CD4-positive, alpha-beta T cell (primary cell): ENCODE measurements at regions not wholly inside any gene's neighbourhood (a gene's known extent, or its start where the extent isn't known, plus 50 kb on each side); places are given as distances from the start of the nearest gene placed in this dataset.

ENCODE experiments used
- ATAC-seq: fragments of 200-7000 bp; cut with Tn5 transposase; one replicate; pipeline ENCODE4 v1.10.0; 2022; ENCODE audit warnings: mild to moderate bottlenecking; ENCODE audit not compliant: poor library complexity
- CTCF ChIA-PET: fragments of 350-600 bp; sonication (Branson Sonifier 250); formaldehyde crosslinking; loops from one replicate; lab custom pipeline; 2021; ENCODE audit warnings: antibody characterized with exemption, inconsistent platforms; lab: Charles Lee
- POLR2A ChIA-PET: fragments of 350-600 bp; sonication (Branson Sonifier 250); formaldehyde crosslinking; loops from one replicate; lab custom pipeline; 2021; ENCODE audit warnings: antibody characterized with exemption, inconsistent platforms; lab: Charles Lee
- DNase-seq, 14 experiments: peaks; one replicate each; pipeline ENCODE4 v3.0.0-alpha.2; 2013 to 2020; ENCODE audit warnings: mixed read lengths in 2 of 14
- H3K27ac ChIP-seq, 2 donors: one replicate each; pipeline versions ENCODE4 v1.5.1 to v1.7.0; 2013; ENCODE audit warnings: low read length in 2 of 2, low read depth in 1 of 2, mild to moderate bottlenecking in 1 of 2
- H3K27me3 ChIP-seq, 2 experiments: 1 replicate in 1 of 2; 2 replicates in 1 of 2; pipeline versions ENCODE4 v1.6.1 to v1.7.0; 2013; ENCODE audit warnings: low read length in 2 of 2, control low read depth in 1 of 2, mild to moderate bottlenecking in 1 of 2, moderate library complexity in 1 of 2; ENCODE audit not compliant: insufficient read depth in 2 of 2, control insufficient read depth in 1 of 2
- H3K36me3 ChIP-seq: one replicate; pipeline ENCODE4 v1.6.1; 2013; ENCODE audit warnings: low read length, control low read depth; ENCODE audit not compliant: insufficient read depth
- H3K4me1 ChIP-seq: one replicate; pipeline ENCODE4 v1.6.1; 2013; ENCODE audit warnings: low read length, control low read depth; ENCODE audit not compliant: insufficient read depth
- H3K4me3 ChIP-seq: one replicate; pipeline ENCODE4 v1.5.1; 2013; ENCODE audit warnings: mild to moderate bottlenecking, low read length, moderate library complexity
- H3K9me3 ChIP-seq, 2 experiments: 1 replicate in 1 of 2; 2 replicates in 1 of 2; pipeline versions ENCODE4 v1.6.1 to v1.7.0; 2013; ENCODE audit warnings: low read length in 2 of 2, mild to moderate bottlenecking in 2 of 2, control low read depth in 1 of 2, moderate library complexity in 1 of 2; ENCODE audit not compliant: control insufficient read depth in 1 of 2, insufficient read depth in 1 of 2
- H3K27ac Mint-ChIP-seq: one replicate; pipeline ENCODE4 v1.8.0; 2020; ENCODE audit warnings: mixed read lengths
- H3K27me3 Mint-ChIP-seq: one replicate; pipeline ENCODE4 v1.8.0; 2021; ENCODE audit warnings: mixed read lengths
- H3K36me3 Mint-ChIP-seq: one replicate; pipeline ENCODE4 v1.8.0; 2021; ENCODE audit warnings: low read depth, mixed read lengths
- H3K4me1 Mint-ChIP-seq: one replicate; pipeline ENCODE4 v1.8.0; 2021; ENCODE audit warnings: low read depth, mixed read lengths
- H3K4me3 Mint-ChIP-seq: one replicate; pipeline ENCODE4 v1.8.0; 2020; ENCODE audit warnings: mild to moderate bottlenecking, mixed read lengths
- H3K9me3 Mint-ChIP-seq: one replicate; pipeline ENCODE4 v1.8.0; 2020; ENCODE audit warnings: mixed read lengths
- CTCF ChIP-seq: fragments of 200-600 bp; IDR thresholded peaks from one replicate; pipeline ENCODE4 v1.8.0; 2022; ENCODE audit warnings: antibody characterized with exemption, mild to moderate bottlenecking
- intact Hi-C, 2 experiments: fragments of 100-400 bp; cut with DNase I in 1 of 2; cut with micrococcal nuclease in 1 of 2; formaldehyde crosslinking; loops; one replicate each; pipeline versions ENCODE4 v1.15.1 to v1.9.0; 2023 to 2025; cut with DNase I, micrococcal nuclease

GRCh38 chr9:40928803-40929487, 199.5 kb downstream of the FOXD4L6 start:
- H3K36me3 Mint-ChIP-seq = peaks cover 61% of the 10 kb centered on the region
- no peak overlapping the region for H3K27ac Mint-ChIP-seq
- no peaks in the 10 kb centered on the region for H3K4me1 Mint-ChIP-seq
- ChIA-PET POLR2A (no interaction called here), CTCF (no interaction called here)
- ATAC-seq (no peak), DNase-seq (no peak)
- H3K27me3 Mint-ChIP-seq = no peaks in the 10 kb centered on the region
- Histone ChIP-seq H3K4me3 (no peak overlapping the region), H3K9me3 (peaks cover 5 to 73% of the 10 kb centered on the region in 2 experiments), H3K27me3 (no peaks in the 10 kb centered on the region), H3K36me3 (no peaks in the 10 kb centered on the region), H3K27ac (no peak overlapping the region), H3K4me1 (no peaks in the 10 kb centered on the region)
- no peak overlapping the region for H3K4me3 Mint-ChIP-seq
- H3K9me3 Mint-ChIP-seq = peaks cover 44% of the 10 kb centered on the region
- TF ChIP-seq CTCF = no peak
- intact Hi-C loops = no loop called here

- peaks cover 4 to 80% of the 10 kb centered on the region in 2 experiments for H3K9me3 ChIP-seq
- no peaks in the 10 kb centered on the region for H3K36me3 ChIP-seq
Observed at GRCh38 chr9:40927851-40928802, 200.4 kb downstream of the FOXD4L6 start.

GRCh38 chr9:40927260-40927631, 201.2 kb downstream of the FOXD4L6 start:
- Mint-ChIP-seq H3K36me3 (peaks cover 66% of the 10 kb centered on the region), H3K4me1 (no peaks in the 10 kb centered on the region), H3K4me3 (no peak overlapping the region), H3K9me3 (peaks cover 50% of the 10 kb centered on the region), H3K27me3 (no peaks in the 10 kb centered on the region), H3K27ac (no peak overlapping the region)
- intact Hi-C loops = no loop called here
- Histone ChIP-seq H3K9me3 (peaks cover under 1 to 85% of the 10 kb centered on the region in 2 experiments), H3K4me1 (no peaks in the 10 kb centered on the region), H3K36me3 (no peaks in the 10 kb centered on the region), H3K4me3 (no peak overlapping the region), H3K27ac (no peak overlapping the region), H3K27me3 (no peaks in the 10 kb centered on the region)
- TF ChIP-seq CTCF = no peak
- POLR2A ChIA-PET = no interaction called here
- DNase-seq (no peak), ATAC-seq (no peak)
- CTCF ChIA-PET = no interaction called here

More at GRCh38 chr9:40927851-40928802, 200.4 kb downstream of the FOXD4L6 start:
- Mint-ChIP-seq H3K4me1 (no peaks in the 10 kb centered on the region), H3K27me3 (no peaks in the 10 kb centered on the region), H3K4me3 (no peak overlapping the region), H3K9me3 (peaks cover 46% of the 10 kb centered on the region), H3K27ac (no peak overlapping the region), H3K36me3 (peaks cover 61% of the 10 kb centered on the region)
- ATAC-seq (no peak), DNase-seq (no peak)
- ChIA-PET POLR2A (no interaction called here), CTCF (no interaction called here)
- Histone ChIP-seq H3K27me3 (no peaks in the 10 kb centered on the region), H3K27ac (no peak overlapping the region), H3K4me1 (no peaks in the 10 kb centered on the region), H3K4me3 (no peak overlapping the region)
- intact Hi-C loops = no loop called here
- no peak for TF ChIP-seq CTCF
